Adrenal gland (tissue), 9 donors: ENCODE measurements at regions not wholly inside any gene's neighbourhood (a gene's known extent, or its start where the extent isn't known, plus 50 kb on each side); places are given as distances from the start of the nearest gene placed in this dataset.

Source experiments
- DNase-seq, 7 donors: peaks; one replicate each; pipeline ENCODE4 v3.0.0-alpha.2; 2019 to 2020
- H3K27ac ChIP-seq, 5 donors: fragments of 200-600 bp; sonication (generic) in 4 of 5; 1 replicate in 3 of 5; 2 replicates in 2 of 5; pipeline versions ENCODE4 v1.5.1 to v1.8.0; 2016 to 2020; ENCODE audit warnings: mild to moderate bottlenecking in 1 of 5
- H3K27me3 ChIP-seq: fragments of 200-600 bp; 2 replicates; pipeline ENCODE4 v1.8.0; 2021
- H3K36me3 ChIP-seq, 2 donors: fragments of 200-600 bp; replicated peaks in 1 of 2; 1 replicate in 1 of 2; 2 replicates in 1 of 2; pipeline versions ENCODE4 v1.5.1 to v1.8.0; 2018 to 2022
- H3K4me1 ChIP-seq, 2 donors: fragments of 200-600 bp; replicated peaks in 1 of 2; 1 replicate in 1 of 2; 2 replicates in 1 of 2; pipeline versions ENCODE4 v1.5.1 to v1.8.0; 2018 to 2021
- H3K4me3 ChIP-seq, 4 donors: fragments of 200-600 bp; sonication (generic) in 3 of 4; one replicate each; pipeline ENCODE4 v1.5.1; 2016 to 2018
- H3K9me3 ChIP-seq, 3 donors: fragments of 200-600 bp; sonication (generic) in 1 of 3; replicated peaks in 1 of 3; 1 replicate in 2 of 3; 2 replicates in 1 of 3; pipeline versions ENCODE4 v1.5.1 to v1.8.0; 2016 to 2021
- CTCF ChIP-seq, 6 experiments: fragments of 450-650 bp in 4 of 6; fragments of 200-600 bp in 2 of 6; sonication (generic) in 1 of 6; IDR thresholded peaks; 1 replicate in 5 of 6; 2 replicates in 1 of 6; pipeline versions ENCODE4 v1.5.1 to v1.8.0; 2016 to 2021; ENCODE audit warnings: antibody characterized with exemption in 6 of 6, mild to moderate bottlenecking in 2 of 6, moderate library complexity in 1 of 6
- POLR2A ChIP-seq, 2 donors: fragments of 450-650 bp; IDR thresholded peaks; one replicate each; pipeline ENCODE4 v1.6.1; 2017; ENCODE audit warnings: antibody characterized with exemption in 2 of 2, mild to moderate bottlenecking in 2 of 2, moderate library complexity in 1 of 2
- WGBS, 4 donors: extraction: QIAGEN DNeasy Blood & Tissue Kit in 2 of 4; methylation state at CpG; one replicate each; pipeline versions ENCODE4 v1.1.5 to v1.1.7; 2013 to 2017; 5-methylcytosine and 5-hydroxymethylcytosine counted together
- intact Hi-C, 2 donors: fragments of 100-400 bp; cut with DNase I; formaldehyde crosslinking; loops; one replicate each; pipeline versions ENCODE4 v1.14.1 to v1.15.0; 2022 to 2023
- donor health status: healthy with polysubstance abuse.
- donor health status: Bipolar disorder and iron deficiency.
- donor health status: DM: yes; HTN: yes; CAD: no.
- donor health status: DM: no; HTN: no; CAD: no.
- donor health status: DM: no; HTN: no; CAD: no.

DNA sequence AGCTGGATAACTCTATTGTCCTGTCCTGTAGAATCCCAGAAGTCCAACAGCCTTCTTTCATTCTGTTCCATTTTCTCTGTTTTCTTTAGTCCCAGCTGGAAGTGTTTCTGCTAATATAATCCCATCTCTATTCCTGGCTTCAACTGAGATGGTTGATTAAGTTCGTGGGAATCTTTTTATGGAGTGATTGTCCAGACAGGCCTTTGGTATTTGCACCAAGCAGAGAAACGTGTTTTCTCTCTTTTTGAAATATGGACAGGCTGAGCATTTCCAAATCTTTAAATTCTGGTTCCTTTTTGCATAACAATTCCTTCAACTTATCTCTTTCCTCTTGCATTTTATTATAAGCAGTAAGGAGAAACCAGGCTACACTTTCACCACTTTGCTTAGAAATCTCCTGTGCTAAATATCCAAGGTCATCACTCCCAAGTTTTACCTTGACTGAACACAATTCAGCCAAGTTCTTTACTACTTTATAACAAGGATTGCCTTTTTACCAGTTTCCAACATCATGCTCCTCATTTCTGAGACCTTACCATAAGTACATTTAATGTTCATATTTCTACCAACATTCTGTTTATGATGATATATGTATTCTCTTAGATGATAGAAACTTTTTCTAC is 108.8 kb downstream of the ZFP36L2 start:
- TF ChIP-seq CTCF (IDR thresholded peaks at IDR 0.05), result no peak
- TF ChIP-seq POLR2A (IDR thresholded peaks at IDR 0.05), result no peak
- intact Hi-C loops, result no loop called here
- Histone ChIP-seq H3K36me3 (no peaks in the 10 kb centered on the region), H3K27me3 (no peaks in the 10 kb centered on the region), H3K27ac (no peak overlapping the region), H3K4me3 (no peak overlapping the region), H3K9me3 (peaks cover 0 to 9% (median 0%) of the 10 kb centered on the region in 3 donors), H3K4me1 (no peaks in the 10 kb centered on the region)
- DNase-seq, result no peak
- 36 to 81% (median 65%) methylated on average over 2 of the region's 2 CpGs for WGBS, 4 donors

DNA sequence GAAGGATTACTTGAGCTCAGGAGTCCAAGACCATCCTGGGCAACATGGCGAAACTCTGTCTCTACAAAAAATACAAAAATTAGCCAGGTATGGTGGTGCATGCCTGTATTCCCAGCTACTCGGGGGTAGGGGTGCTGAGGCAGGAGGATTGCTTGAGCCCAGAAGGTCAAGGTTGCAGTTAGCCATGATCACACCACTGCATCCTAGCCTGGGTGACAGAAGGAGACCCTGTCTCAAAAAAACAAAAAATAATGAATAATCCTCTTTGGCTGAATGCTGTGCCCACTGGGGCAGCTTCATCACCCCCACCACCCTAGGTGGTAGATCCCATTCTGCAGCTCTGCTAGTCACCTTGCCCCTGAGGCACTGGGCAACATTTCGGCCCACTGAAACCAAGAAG is 109.4 kb downstream of the ZFP36L2 start:
- no peaks in the 10 kb centered on the region for H3K36me3 ChIP-seq
- H3K27me3 ChIP-seq, result no peaks in the 10 kb centered on the region
- H3K4me1 ChIP-seq, result no peaks in the 10 kb centered on the region
- intact Hi-C loops, result no loop called here
- H3K9me3 ChIP-seq, result peaks cover 0 to 9% (median 0%) of the 10 kb centered on the region in 3 donors
- 44 to 94% (median 89%) methylated on average over 2 to 3 of the region's 3 CpGs for WGBS, 4 donors
- no peak for DNase-seq
- H3K4me3 ChIP-seq, result no peak overlapping the region
- H3K27ac ChIP-seq, result no peak overlapping the region
- TF ChIP-seq CTCF (IDR thresholded peaks at IDR 0.05) (no peak), POLR2A (IDR thresholded peaks at IDR 0.05) (no peak)

DNA sequence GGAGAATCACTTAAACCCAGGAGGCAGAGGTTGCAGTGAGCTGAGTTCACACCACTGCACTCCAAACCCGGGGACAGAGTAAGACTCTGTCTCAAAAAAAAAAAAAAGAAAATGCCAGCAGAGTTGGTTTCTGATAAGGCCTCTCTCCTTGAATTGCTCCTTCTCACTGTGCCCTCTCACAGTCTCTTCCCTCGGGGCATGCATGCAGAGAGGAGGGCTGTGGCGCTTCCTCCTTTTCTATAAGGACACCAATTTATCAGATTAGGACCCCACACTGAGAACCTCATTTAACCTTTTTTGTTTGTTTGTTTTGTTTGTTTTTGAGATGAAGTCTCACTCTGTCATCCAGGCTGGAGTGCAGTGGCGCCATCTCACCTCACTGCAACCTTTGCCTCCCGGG is 110.5 kb downstream of the ZFP36L2 start:
- Histone ChIP-seq H3K4me1 (peaks cover 0 to 4% of the 10 kb centered on the region in 2 donors), H3K9me3 (peaks cover 0 to 9% (median 0%) of the 10 kb centered on the region in 3 donors), H3K4me3 (no peak overlapping the region), H3K27me3 (no peaks in the 10 kb centered on the region), H3K27ac (no peak overlapping the region), H3K36me3 (no peaks in the 10 kb centered on the region)
- TF ChIP-seq CTCF (IDR thresholded peaks at IDR 0.05) (no peak), POLR2A (IDR thresholded peaks at IDR 0.05) (no peak)
- 69 to 92% (median 80%) methylated on average over 5 of the region's 5 CpGs for WGBS, 4 donors
- intact Hi-C loops, result no loop called here
- no peak for DNase-seq

- DNase-seq, result no peak
- no peaks in the 10 kb centered on the region for H3K27me3 ChIP-seq
- H3K4me1 ChIP-seq, result peaks cover 0 to 18% of the 10 kb centered on the region in 2 donors
- TF ChIP-seq CTCF (IDR thresholded peaks at IDR 0.05) (no peak), POLR2A (IDR thresholded peaks at IDR 0.05) (no peak)
- H3K27ac ChIP-seq, result no peak overlapping the region
- peaks cover 0 to 3% (median 0%) of the 10 kb centered on the region in 3 donors for H3K9me3 ChIP-seq
- intact Hi-C loops, result no loop called here
- H3K4me3 ChIP-seq, result no peak overlapping the region
- no peaks in the 10 kb centered on the region for H3K36me3 ChIP-seq
Observed at GRCh38 chr2:43114210-43114609, 112.2 kb downstream of the ZFP36L2 start.
